GM23338 (cell line): ENCODE measurements at regions not wholly inside any gene's neighbourhood (a gene's known extent, or its start where the extent isn't known, plus 50 kb on each side); places are given as distances from the start of the nearest gene placed in this dataset.

Experiments used
- ATAC-seq: fragments of 200-7000 bp; cut with Tn5 transposase; 3 replicates; pipeline ENCODE4 v1.9.1; 2020
- DNase-seq: peaks from one replicate; pipeline ENCODE4 v3.0.0-alpha.2; 2015; ENCODE audit warnings: low spot score
- H2AFZ ChIP-seq: fragments of 200-600 bp; sonication (generic); 2 replicates; pipeline ENCODE4 v1.8.0; 2016; ENCODE audit warnings: antibody characterized with exemption, mild to moderate bottlenecking, moderate library complexity
- H3F3A ChIP-seq: fragments of 200-600 bp; sonication (generic); replicated peaks from 2 replicates; pipeline ENCODE4 v1.8.0; 2017; ENCODE audit warnings: antibody characterized with exemption, mixed run types, low read depth
- H3K27ac ChIP-seq: fragments of 200-600 bp; sonication (generic); 2 replicates; pipeline ENCODE4 v1.6.1; 2016; ENCODE audit warnings: low read depth
- H3K27me3 ChIP-seq: fragments of 200-600 bp; sonication (generic); 2 replicates; pipeline ENCODE4 v1.8.0; 2016; ENCODE audit warnings: mild to moderate bottlenecking, mixed run types, moderate library complexity; ENCODE audit not compliant: insufficient read depth
- H3K36me3 ChIP-seq: fragments of 200-600 bp; sonication (generic); 2 replicates; pipeline ENCODE4 v1.8.0; 2016; ENCODE audit warnings: mild to moderate bottlenecking; ENCODE audit not compliant: insufficient read depth
- H3K4me1 ChIP-seq: fragments of 200-600 bp; sonication (generic); 2 replicates; pipeline ENCODE4 v1.8.0; 2016; ENCODE audit warnings: mild to moderate bottlenecking, moderate library complexity; ENCODE audit not compliant: insufficient read depth
- H3K4me2 ChIP-seq: fragments of 200-600 bp; sonication (generic); 2 replicates; pipeline ENCODE4 v1.7.1; 2017; ENCODE audit warnings: mixed run types
- H3K4me3 ChIP-seq: fragments of 200-600 bp; sonication (generic); 2 replicates; pipeline ENCODE4 v1.6.1; 2016; ENCODE audit warnings: mixed run types
- H3K79me2 ChIP-seq: fragments of 200-600 bp; sonication (generic); replicated peaks from 2 replicates; pipeline ENCODE4 v1.8.0; 2017; ENCODE audit warnings: mild to moderate bottlenecking; ENCODE audit not compliant: insufficient read depth
- H3K9me2 ChIP-seq: fragments of 200-600 bp; sonication (generic); 2 replicates; pipeline ENCODE4 v1.8.0; 2017; ENCODE audit not compliant: insufficient read depth
- H4K20me1 ChIP-seq: fragments of 200-600 bp; sonication (generic); replicated peaks from 2 replicates; pipeline ENCODE4 v1.8.0; 2017; ENCODE audit warnings: mild to moderate bottlenecking; ENCODE audit not compliant: insufficient read depth
- H3K27ac Mint-ChIP-seq: 2 replicates; pipeline ENCODE4 v1.8.0; 2020; ENCODE audit warnings: inconsistent platforms, mild to moderate bottlenecking, moderate library complexity, mixed read lengths
- H3K27me3 Mint-ChIP-seq: 3 replicates; pipeline ENCODE4 v1.8.0; 2022; ENCODE audit warnings: low read depth, mild to moderate bottlenecking, moderate library complexity, mixed read lengths, inconsistent platforms; ENCODE audit not compliant: insufficient read depth, poor library complexity
- H3K36me3 Mint-ChIP-seq: 3 replicates; pipeline ENCODE4 v1.8.0; 2021; ENCODE audit warnings: low read depth, mild to moderate bottlenecking, inconsistent platforms, moderate library complexity, mixed read lengths
- H3K4me1 Mint-ChIP-seq: 3 replicates; pipeline ENCODE4 v1.8.0; 2020; ENCODE audit warnings: mild to moderate bottlenecking, inconsistent platforms, mixed read lengths
- H3K4me3 Mint-ChIP-seq: 3 replicates; pipeline ENCODE4 v1.8.0; 2021; ENCODE audit warnings: moderate library complexity, mild to moderate bottlenecking, inconsistent platforms, mixed read lengths
- H3K9me3 Mint-ChIP-seq: 3 replicates; pipeline ENCODE4 v1.8.0; 2020; ENCODE audit warnings: moderate library complexity, mild to moderate bottlenecking, inconsistent platforms, mixed read lengths
- CTCF ChIP-seq, 2 experiments: fragments of 200-600 bp in 1 of 2; sonication (generic) in 1 of 2; conservative IDR thresholded peaks; 2 replicates each; pipeline versions ENCODE4 v1.5.1 to v1.6.1; 2016 to 2017; ENCODE audit warnings: antibody characterized with exemption in 2 of 2, low read depth in 2 of 2, mild to moderate bottlenecking in 2 of 2, moderate library complexity in 1 of 2
- ETS1 ChIP-seq: IDR thresholded peaks from 2 replicates; pipeline ENCODE4 v1.6.1; 2016; ENCODE audit warnings: antibody characterized with exemption
- EZH2phosphoT487 ChIP-seq: fragments of 200-600 bp; sonication (generic); IDR thresholded peaks from one replicate; pipeline ENCODE4 v1.8.1; 2018; ENCODE audit warnings: antibody characterized with exemption; ENCODE audit not compliant: unreplicated experiment
- JUNB ChIP-seq: IDR thresholded peaks from one replicate; pipeline ENCODE4 v1.6.1; 2016; ENCODE audit warnings: antibody characterized with exemption; ENCODE audit not compliant: unreplicated experiment
- NANOG ChIP-seq: IDR thresholded peaks from 2 replicates; pipeline ENCODE4 v1.6.1; 2016; ENCODE audit warnings: antibody characterized with exemption, borderline replicate concordance
- POLR2AphosphoS5 ChIP-seq: IDR thresholded peaks from 2 replicates; pipeline ENCODE4 v1.6.1; 2016; ENCODE audit warnings: antibody characterized with exemption, low read depth
- STAT1 ChIP-seq: IDR thresholded peaks from one replicate; pipeline ENCODE4 v1.6.1; 2016; ENCODE audit warnings: antibody characterized with exemption; ENCODE audit not compliant: unreplicated experiment
- ZNF114 ChIP-seq: fragments of 250-450 bp; sonication (Bioruptor Pico); IDR thresholded peaks from 2 replicates; pipeline ENCODE4 v1.5.0; 2020; ENCODE audit warnings: mild to moderate bottlenecking, moderate library complexity
- ZNF331 ChIP-seq: fragments of 250-450 bp; sonication (Bioruptor Pico); IDR thresholded peaks from 2 replicates; pipeline ENCODE4 v1.5.0; 2020; ENCODE audit warnings: low read depth, mild to moderate bottlenecking, moderate library complexity
- ZNF462 ChIP-seq: fragments of 250-450 bp; sonication (Bioruptor Pico); IDR thresholded peaks from 2 replicates; pipeline ENCODE4 v1.5.0; 2020; ENCODE audit warnings: mild to moderate bottlenecking, moderate library complexity

- no peak for TF ChIP-seq ZNF331 (CRISPR knock-in tag)
- no peak for TF ChIP-seq ETS1
- TF ChIP-seq CTCF (conservative IDR thresholded peaks at IDR 0.05; ENCODE audit: low read depth in 2 of 2): no peak
- TF ChIP-seq JUNB: no peak
- TF ChIP-seq STAT1: no peak
- no peak for TF ChIP-seq NANOG
- TF ChIP-seq ZNF114 (CRISPR knock-in tag): no peak
These were observed 377.9 kb upstream of the SEMA3C start (continued) for GRCh38 chr7:81296726-81297125.

GRCh38 chr7:81294897-81295515 lies 376.2 kb upstream of the SEMA3C start:
- DNase-seq: no peak
- no peak for ATAC-seq
- Histone ChIP-seq H3K27ac (no peak overlapping the region), H3K9me2 (peaks cover 8% of the 10 kb centered on the region), H3K36me3 (no peaks in the 10 kb centered on the region), H3K27me3 (no peaks in the 10 kb centered on the region), H2AFZ (no peak overlapping the region), H3K79me2 (no peaks in the 10 kb centered on the region), H3K4me2 (no peak overlapping the region), H3K4me1 (peaks cover 5% of the 10 kb centered on the region; the same call in 1 of the 2 replicates), H3F3A (no peaks in the 10 kb centered on the region), H4K20me1 (no peaks in the 10 kb centered on the region), H3K4me3 (no peak overlapping the region)
- no peaks in the 10 kb centered on the region for H3K36me3 Mint-ChIP-seq
- no peak overlapping the region for H3K27ac Mint-ChIP-seq
- no peak overlapping the region for H3K4me3 Mint-ChIP-seq
- no peaks in the 10 kb centered on the region for H3K27me3 Mint-ChIP-seq
- no peaks in the 10 kb centered on the region for H3K9me3 Mint-ChIP-seq
- peaks cover 5% of the 10 kb centered on the region; the same call in 2 of the 3 replicates for H3K4me1 Mint-ChIP-seq
- no peak for TF ChIP-seq ZNF114 (CRISPR knock-in tag)
- TF ChIP-seq ETS1: no peak
- TF ChIP-seq CTCF (conservative IDR thresholded peaks at IDR 0.05; ENCODE audit: low read depth in 2 of 2): no peak
- no peak for TF ChIP-seq POLR2AphosphoS5
- TF ChIP-seq ZNF462 (CRISPR knock-in tag): no peak
- TF ChIP-seq EZH2phosphoT487: no peak
- TF ChIP-seq NANOG: no peak
